DMS53 (cell line): ENCODE measurements at regions not wholly inside any gene's neighbourhood (a gene's known extent, or its start where the extent isn't known, plus 50 kb on each side); places are given as distances from the start of the nearest gene placed in this dataset.
"Not testable (repeated sequence)": the region's sequence is repeated elsewhere in the genome, so short reads cannot be mapped to it uniquely, and the experiment has no call there.

Source experiments
- DNase-seq: peaks from one replicate; lab custom pipeline; 2025; lab: John Stamatoyannopoulos, UW

GRCh38 chr7:125468855-125469174, 539.2 kb upstream of the POT1 start:
- DNase-seq = no peak

GRCh38 chr7:125467996-125468854, 538.6 kb upstream of the POT1 start:
- DNase-seq = no peak

DNA sequence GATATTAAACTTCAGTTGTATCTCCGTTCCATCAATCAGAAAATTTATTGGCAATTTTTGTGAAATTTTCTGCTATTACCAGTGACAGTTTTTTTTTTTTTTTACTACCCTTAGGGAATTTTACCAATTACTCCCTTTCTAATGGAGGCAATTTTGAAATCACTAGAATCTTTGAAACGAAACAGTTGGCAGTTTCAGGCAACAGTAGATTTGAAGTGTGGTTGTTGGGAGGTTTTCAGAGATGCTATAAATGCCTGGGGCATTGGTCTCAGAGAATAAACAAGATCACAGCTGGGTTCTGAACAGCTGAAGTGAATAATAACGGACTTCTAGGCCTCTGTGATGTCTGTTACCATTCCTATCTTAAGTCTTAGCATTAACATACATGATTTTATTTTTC, 535.9 kb upstream of the POT1 start:
- DNase-seq = no peak

GRCh38 chr7:125462615-125463014, 533.0 kb upstream of the POT1 start:
- no peak for DNase-seq

DNA sequence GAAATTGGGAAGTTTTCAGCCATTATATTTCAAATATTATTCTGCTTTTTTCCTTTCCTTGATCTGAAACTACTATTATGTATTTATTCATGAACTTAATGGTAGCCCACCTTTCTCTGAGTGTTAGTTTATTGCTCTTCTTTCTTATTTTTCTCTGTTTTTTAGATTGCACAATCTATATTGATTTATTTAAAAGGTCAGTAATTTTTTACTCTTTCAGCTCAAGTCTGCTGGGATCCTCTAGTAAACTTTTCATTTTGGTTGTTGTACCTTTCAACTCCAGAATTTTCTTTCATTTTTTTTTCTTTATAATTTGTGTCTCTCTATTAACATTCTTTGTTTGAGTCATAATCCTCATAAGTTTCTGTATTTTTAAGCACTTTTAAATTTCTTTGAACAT, 529.4 kb upstream of the POT1 start:
- DNase-seq = no peak

- peak; percentile 34 for DNase-seq
Measured at GRCh38 chr7:125450749-125451148, 521.1 kb upstream of the POT1 start.

- no peak for DNase-seq
Measured at GRCh38 chr7:125445836-125446235, 516.2 kb upstream of the POT1 start.

DNA sequence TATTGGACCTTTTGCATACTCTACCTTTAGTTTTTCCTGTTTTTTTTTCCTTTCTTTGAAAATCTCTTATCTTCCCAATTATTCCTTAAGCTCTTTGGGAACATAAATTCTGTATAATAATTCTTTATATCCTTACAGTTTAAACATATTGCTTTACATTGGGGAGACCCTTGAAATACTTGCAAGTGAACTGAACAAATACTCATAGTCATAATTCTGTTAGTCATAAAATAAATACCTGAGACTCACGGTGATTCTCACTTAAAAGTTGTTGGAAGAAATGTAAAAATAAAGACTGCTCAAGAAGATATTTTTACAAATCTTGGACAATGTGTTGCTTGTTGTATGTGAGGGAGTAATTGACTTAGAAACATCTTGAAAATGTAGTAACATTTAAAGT, 515.2 kb upstream of the POT1 start:
- peak; percentile 19 for DNase-seq

DNA sequence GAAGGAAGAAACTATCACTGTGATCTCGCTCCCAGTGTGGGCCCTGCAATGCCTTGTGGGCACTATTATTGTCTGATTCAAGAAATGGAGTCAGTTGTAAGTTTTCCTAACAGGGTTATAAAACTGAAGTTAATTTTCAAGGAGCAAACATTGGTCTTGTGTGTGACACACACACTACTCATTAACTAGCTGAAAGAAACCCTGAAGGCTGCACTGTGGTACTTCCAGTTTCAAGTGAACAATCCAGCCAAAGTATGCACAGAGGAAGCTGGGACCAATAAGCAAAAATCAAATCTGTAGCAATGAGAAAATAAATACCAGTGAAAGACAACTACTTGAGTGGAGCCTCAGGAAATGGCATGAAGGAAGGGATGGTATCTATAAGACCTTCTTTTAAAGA, 506.6 kb upstream of the POT1 start:
- no peak for DNase-seq

DNA sequence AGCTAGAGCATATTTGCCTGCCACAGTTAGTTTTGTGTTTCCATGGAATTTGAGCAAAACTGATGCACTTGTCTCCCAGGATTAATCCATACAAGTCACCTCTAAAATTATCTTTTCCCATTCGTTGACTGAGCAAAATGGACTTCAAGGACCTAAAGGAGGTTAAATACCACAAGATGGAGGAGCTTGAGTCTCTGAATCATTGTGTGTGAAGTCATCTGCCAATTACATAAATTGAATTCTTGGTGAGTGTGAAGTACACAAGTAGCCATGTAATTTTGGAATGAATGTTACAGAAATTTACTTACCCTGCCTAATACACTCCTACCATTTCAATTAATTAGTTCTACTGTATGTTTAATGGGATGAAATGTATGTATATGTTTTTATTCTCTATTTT, 501.7 kb upstream of the POT1 start:
- no peak for DNase-seq

DNA sequence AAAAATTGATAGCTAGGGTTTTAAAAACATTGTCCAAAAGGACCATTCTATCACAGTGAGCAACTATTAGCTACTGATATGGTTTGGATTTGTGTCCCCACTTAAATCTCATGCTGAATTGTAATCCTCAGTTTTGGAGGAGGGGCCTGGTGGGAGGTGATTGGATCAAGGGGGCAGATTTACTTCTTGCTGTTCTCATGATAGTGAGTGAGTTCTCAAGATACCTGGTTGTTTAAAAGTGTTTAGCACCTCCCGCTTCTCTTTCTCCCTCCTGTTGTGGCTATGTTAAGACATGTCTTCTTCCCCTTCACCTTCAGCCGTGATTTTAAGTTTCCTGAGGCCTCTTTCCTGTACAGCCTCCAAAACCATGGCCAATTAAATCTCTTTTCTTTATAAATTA, 500.4 kb upstream of the POT1 start:
- DNase-seq = no peak

- no peak for DNase-seq
Measured at GRCh38 chr7:125427676-125428075, 498.1 kb upstream of the POT1 start.

DNA sequence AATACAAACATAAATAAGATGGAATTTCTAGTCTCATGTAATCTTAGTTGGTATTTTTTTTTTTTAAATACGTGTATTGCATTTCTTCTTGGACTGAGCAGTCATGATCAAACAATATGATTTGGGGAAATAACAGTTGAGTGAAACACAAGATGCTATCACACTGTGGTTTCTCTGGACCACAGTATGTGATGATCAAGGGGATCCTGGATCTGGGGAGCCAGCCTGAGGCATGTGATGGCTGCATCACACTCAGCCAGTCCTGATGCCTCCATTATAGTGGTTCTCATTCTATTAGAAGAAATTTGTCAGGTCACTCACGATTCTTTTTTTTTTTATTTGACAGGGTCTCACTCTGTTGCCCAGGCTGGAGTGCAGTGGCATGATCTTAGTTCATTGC, 495.9 kb upstream of the POT1 start:
- DNase-seq = no peak

DNA sequence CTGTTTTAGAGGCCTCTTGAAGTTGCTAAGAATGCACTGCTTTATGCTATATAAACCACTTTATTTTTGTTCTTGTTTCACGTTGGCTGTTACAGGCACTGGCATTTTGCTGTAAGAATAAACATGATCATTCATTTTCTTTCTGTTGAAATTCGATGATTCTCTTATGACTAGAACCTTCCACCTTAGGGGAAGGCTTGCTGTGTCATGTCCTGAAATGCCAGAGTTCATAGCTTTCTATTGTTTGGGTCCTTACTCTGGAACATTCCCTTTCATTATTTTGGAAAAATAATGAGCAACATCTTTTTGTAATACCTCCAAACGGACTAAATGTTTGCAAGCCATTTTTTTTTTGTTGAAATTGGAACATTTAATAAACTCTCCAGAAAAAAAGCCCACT, 495.1 kb upstream of the POT1 start:
- no peak for DNase-seq

DNA sequence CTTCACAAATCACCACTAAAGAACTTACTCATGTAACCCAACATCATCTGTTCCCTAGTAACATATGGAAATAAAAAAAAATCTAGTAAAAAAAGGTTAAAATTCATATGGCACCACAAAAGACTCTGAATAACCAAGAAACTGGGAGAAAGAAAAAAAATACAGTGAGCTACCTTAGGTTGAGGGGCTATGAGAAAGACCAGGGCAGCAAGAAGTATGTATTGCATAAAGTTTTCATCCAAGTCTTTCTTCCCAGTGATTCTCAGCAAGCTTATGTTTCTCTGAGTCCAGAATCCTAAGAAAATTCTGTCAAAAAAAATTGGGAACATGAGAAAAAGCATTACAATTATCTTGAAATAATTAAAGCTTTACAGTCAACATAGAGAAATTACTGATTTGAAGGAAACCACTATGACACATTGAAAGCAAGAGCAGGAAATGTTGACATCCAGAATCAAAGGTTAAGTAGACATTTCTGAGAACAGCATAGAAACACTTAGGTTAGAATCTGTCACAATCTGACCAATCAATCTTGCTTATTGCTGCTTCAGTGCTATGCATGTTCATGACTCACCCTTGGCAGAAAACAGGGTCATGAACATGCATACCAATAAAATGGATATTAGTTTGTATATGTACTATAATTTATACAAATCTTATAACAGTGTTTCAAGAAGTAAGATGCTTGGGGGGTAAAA, 494.0 kb upstream of the POT1 start:
- DNase-seq = peak; percentile 48

- DNase-seq = not testable (repeated sequence)
Measured at GRCh38 chr7:125421407-125421806, 491.8 kb upstream of the POT1 start.

- no peak for DNase-seq
Measured at GRCh38 chr7:125412890-125413665, 483.5 kb upstream of the POT1 start.

DNA sequence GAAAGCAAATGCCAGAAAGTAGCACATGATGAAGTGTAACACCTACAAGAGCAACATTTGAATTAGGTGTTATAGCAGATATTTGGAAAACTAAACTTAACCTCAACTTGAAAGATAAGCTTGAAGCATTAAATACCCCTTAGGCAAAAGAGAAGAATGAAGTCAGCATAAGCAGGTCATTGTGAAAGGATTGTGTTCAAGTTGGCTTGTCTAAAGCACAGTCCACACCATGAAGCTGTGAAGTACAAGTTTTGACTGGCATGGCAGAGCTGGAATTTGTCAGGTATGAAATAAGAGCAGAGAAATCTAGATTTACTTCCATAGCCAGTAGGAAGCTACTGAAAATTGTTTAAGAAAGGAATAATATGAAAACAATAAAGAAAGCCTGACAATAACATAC, 480.3 kb upstream of the POT1 start:
- DNase-seq = no peak

- DNase-seq = no peak
Measured at GRCh38 chr7:125406111-125406510, 476.5 kb upstream of the POT1 start.

GRCh38 chr7:125399408-125399807, 469.8 kb upstream of the POT1 start:
- DNase-seq = no peak

DNA sequence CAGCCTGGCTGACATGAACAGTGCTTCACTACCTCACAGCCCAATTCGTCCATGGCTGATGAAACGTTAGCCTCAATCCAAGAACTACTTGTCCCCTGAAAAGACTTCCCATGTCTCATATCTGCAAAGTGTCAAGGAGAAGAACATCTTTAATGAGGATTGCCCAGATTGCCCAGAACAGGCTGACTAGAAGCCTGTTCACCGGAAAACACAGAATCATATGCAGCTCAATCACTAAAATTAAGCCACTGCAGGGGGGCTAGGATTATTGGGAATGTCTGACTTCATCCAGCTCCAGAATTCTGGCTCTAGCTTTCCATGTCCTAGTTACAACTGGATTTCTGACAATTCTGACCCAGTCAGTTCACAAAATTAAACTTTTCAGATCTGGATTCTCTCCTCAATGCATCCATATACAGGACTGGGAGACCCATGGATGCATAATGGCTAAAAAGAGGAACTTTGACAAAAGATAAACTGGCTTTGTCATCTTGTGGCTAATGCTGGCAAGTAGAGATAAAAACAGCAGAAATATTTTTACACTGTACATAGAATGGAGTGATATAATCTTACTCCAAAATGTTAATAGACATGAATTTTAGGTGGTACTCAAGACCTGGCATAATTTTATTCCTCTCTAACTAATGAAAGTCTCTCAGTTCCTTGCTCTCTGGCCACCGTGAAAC, 467.0 kb upstream of the POT1 start:
- DNase-seq = no peak

- peak; percentile 30 for DNase-seq
Measured at GRCh38 chr7:125391921-125392320, 462.3 kb upstream of the POT1 start.
